ENCODE measurements at regions not wholly inside any gene's neighbourhood (a gene's known extent, or its start where the extent isn't known, plus 50 kb on each side); places are given as distances from the start of the nearest gene placed in this dataset.
"Not testable (repeated sequence)": the region's sequence is repeated elsewhere in the genome, so short reads cannot be mapped to it uniquely, and the experiment has no call there.

GRCh38 chr2:13651684-13652131 is 935.0 kb downstream of the TRIB2 start:
- DNase-seq (ENCODE audit: insufficient read length, low spot score) (no peak), FAIRE-seq (no peak)

GRCh38 chr2:13652531-13653313 is 936.0 kb downstream of the TRIB2 start:
- no peak for FAIRE-seq
- peak; percentile 14 for DNase-seq (ENCODE audit: insufficient read length, low spot score)

DNA sequence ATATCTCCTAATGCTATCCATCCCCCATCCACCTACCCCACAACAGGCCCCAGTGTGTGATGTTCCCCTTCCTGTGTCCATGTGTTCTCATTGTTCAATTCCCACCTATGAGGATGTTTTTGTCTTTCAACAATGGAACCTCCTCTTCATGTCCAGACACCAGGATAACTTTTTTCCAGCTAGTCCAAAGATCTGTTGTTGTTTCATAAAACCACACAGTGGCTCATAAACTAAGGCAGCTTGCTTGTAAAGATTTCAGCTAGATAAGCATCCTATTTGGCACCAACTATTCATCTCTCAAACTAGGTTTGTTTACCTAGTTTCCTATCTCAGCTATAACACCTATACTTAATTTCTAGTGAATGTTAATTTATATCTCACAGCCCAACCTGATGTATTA is 937.7 kb downstream of the TRIB2 start:
- no peak for DNase-seq (ENCODE audit: insufficient read length, low spot score)
- FAIRE-seq, result no peak

- DNase-seq (ENCODE audit: insufficient read length, low spot score), result no peak
- FAIRE-seq, result no peak
These were observed 943.5 kb downstream of the TRIB2 start for GRCh38 chr2:13660231-13660630.

DNA sequence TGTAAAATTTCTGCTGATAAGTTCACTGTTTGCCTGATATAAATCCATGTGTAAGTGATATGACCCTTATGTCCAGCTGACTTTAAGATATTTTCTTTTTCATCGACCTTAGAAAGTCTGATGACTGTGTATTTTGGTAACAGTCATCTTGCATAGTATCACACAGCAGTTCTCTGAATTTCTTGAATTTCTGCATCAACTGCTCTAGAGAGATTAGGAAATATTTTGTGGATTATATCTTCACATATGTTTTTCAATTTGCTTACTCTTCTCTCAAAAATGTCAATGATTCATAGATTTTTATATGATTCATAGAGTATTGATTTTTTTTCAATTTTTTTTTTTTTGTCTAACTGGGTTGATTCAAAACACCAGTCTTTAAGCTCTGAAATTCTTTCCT is 945.3 kb downstream of the TRIB2 start:
- DNase-seq (ENCODE audit: insufficient read length, low spot score) (no peak), FAIRE-seq (no peak)

GRCh38 chr2:13666582-13667414 is 950.1 kb downstream of the TRIB2 start:
- no peak for FAIRE-seq
- no peak for DNase-seq (ENCODE audit: insufficient read length, low spot score)

- no peak for DNase-seq (ENCODE audit: insufficient read length, low spot score)
- FAIRE-seq, result no peak
These were observed 950.6 kb downstream of the TRIB2 start for GRCh38 chr2:13667415-13667757.

- FAIRE-seq (no peak), DNase-seq (ENCODE audit: insufficient read length, low spot score) (no peak)
These were observed 952.9 kb downstream of the TRIB2 start for GRCh38 chr2:13669607-13670006.

DNA sequence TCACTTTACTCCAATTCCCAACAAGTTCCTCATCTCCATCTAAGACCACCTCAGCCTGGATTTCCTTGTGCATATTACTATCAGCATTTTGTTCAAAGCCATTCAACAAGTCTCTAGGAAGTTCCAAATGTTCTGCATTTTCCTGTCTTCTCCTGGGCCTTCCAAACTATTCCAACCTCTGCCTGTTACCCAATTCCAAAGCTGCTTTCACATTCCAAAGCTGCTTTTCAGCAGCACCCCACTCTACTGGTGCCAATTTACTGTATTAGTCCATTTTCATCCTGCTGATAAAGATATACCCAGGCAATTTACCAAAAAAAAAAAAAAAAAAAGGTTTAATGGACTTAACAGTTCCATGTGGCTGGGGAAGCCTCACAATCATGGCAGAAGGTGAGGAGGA is 957.1 kb downstream of the TRIB2 start:
- DNase-seq (ENCODE audit: insufficient read length, low spot score); FAIRE-seq: not testable (repeated sequence)

DNA sequence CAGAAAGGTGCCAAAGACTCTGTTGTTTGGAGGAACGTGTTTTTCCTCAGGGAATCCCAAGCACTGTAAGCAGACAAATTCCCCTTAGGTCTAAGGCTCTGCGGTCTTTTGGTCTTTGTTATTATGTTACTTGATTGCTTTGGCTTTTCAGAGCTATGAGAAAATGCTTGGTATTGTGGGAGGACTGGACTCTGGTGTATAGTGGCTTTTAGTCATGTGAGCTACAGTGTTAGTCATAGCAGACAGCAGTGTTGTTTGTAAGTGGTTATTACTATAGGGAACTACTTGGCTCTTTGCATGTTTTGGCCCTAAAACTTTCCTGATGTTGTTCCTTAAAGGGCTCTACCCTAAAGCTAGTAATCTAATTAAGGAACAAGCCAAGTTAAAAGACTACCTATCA is 956.2 kb upstream of the LRATD1 start:
- DNase-seq (ENCODE audit: insufficient read length, low spot score) (no peak), FAIRE-seq (no peak)

DNA sequence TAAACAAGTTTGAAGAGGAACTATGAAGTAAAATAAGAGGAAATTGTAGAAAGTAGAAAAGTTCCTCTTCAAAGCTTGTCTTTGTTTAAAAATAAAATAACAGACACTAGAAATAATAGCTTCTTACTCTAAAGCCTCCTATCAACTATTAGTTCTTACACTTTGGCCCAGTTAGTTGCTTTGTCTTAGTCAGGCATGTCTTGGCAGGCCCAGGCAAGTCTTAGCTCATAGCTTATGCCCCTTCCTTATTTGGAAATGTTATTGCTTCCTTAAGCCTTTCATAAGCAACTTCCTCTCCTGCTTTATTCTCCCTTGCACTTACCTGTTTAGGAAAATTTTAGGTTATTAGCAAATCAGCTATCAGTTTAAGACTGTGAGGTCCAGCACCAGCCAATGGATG is 950.6 kb upstream of the LRATD1 start:
- DNase-seq (ENCODE audit: insufficient read length, low spot score) (no peak), FAIRE-seq (no peak)

GRCh38 chr2:13682540-13683272 is 949.8 kb upstream of the LRATD1 start:
- FAIRE-seq (no peak), DNase-seq (ENCODE audit: insufficient read length, low spot score) (no peak)

DNA sequence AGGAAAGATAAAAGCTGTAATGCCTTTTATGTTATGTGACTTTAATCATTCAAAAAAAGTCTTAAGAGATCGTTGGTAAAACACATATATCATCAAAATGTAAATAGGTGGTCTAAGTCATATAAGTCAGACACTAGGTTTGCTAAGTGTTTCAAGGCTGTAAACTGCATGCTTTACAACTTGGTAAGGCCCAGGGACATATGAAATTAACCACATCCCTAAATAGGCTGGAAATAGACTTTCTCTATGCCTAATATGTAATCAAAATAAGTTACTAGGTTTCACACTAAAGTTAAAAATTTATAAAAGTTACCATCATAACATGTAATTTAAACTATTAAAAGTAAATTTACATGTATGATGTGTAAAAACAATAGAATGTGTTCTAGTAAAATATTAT is 946.3 kb upstream of the LRATD1 start:
- DNase-seq (ENCODE audit: insufficient read length, low spot score) (no peak), FAIRE-seq (no peak)

DNA sequence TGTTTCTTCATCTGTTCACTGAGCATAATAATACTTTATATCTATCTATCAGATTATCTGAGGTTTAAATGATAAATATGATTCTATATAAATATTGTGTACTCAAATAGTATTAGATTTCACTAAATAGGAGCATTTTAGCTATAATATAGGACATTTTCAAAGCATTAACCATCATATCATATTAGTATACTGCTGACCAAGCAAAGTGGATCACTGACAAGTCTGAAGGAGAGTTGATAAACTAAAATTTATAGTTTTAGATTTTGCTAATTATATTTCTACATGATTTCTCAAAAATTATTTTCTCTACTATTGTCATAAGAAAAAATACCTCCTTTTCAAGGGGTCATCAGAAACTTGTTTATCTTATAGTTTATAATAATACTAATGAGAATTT is 937.8 kb upstream of the LRATD1 start:
- FAIRE-seq, result no peak
- DNase-seq (ENCODE audit: insufficient read length, low spot score), result no peak

GRCh38 chr2:13696601-13697000 is 935.9 kb upstream of the LRATD1 start:
- no peak for FAIRE-seq
- DNase-seq (ENCODE audit: insufficient read length, low spot score), result no peak

DNA sequence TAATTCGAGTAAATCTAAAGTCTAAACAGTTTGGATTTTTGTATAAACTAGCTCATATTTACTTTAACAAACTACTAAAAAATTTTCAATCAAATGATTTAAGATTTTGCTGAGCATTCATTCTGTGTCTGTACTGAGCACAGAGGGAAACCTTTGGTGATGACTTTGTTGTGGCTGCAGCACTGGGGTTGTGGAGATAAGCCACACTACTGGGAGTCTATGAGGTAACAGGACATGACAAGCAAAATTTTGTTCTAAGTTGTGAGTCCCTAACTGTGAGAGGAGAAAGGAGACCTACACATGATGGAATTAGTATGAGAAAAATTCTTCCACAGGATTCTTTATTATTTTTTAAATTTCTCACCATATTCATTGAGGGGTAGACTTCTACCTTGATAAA is 933.7 kb upstream of the LRATD1 start:
- FAIRE-seq (no peak), DNase-seq (ENCODE audit: insufficient read length, low spot score) (no peak)

DNA sequence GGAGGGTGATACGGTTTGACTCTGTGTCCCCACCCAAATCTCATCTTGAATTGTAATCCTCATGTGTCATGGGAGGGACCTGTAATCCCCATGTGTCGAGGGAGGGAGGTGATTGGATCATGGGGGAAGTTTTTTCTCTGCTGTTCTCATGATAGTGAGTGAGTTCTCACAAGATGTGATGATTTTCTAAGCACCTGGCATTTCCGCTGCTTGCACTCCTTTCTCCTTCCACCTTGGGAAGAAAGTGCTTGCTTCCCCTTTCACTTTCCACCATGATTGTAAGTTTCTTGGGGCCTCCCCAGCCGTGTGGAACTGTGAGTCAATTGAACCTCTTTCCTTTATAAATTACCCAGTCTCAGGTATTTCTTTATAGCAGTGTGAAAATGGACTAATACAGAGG is 932.6 kb upstream of the LRATD1 start:
- not testable (repeated sequence) for FAIRE-seq

GRCh38 chr2:13711154-13711553 is 921.4 kb upstream of the LRATD1 start:
- DNase-seq (ENCODE audit: insufficient read length, low spot score) (no peak), FAIRE-seq (no peak)

More for the DNA sequence above, 932.6 kb upstream of the LRATD1 start:
- DNase-seq (ENCODE audit: insufficient read length, low spot score), result not testable (repeated sequence)

- FAIRE-seq (no peak), DNase-seq (ENCODE audit: insufficient read length, low spot score) (no peak)
These were observed 918.1 kb upstream of the LRATD1 start for GRCh38 chr2:13714466-13714865.

- FAIRE-seq (no peak), DNase-seq (ENCODE audit: insufficient read length, low spot score) (no peak)
These were observed 906.6 kb upstream of the LRATD1 start for GRCh38 chr2:13725945-13726344.

DNA sequence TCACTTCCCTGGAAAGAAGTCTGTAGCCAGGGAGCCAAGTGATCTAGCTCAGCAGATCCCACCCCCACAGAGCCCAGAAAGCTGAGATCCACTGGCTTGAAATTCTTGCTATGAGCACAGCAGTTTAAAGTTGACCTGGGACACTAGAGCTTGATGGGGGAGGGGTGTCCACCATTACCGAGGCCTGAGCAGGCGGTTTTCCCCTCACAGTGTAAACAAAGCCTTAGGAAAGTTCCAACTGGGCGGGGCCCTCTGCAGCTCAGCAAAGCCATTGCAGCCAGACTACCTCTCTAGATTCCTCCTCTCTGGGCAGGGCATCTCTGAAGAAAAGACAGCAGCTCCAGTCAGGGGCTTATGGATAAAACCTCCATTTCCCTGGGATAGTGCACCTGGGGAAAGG is 887.2 kb upstream of the LRATD1 start:
- DNase-seq (ENCODE audit: insufficient read length, low spot score) (no peak), FAIRE-seq (no peak)

All from HTR-8/SVneo (cell line).